Testis (tissue), 2 donors: ENCODE measurements at regions not wholly inside any gene's neighbourhood (a gene's known extent, or its start where the extent isn't known, plus 50 kb on each side); places are given as distances from the start of the nearest gene placed in this dataset.

ENCODE experiments used
- DNase-seq: peaks from one replicate; pipeline ENCODE4 v3.0.0-alpha.2; 2019
- H3K27ac ChIP-seq, 2 donors: fragments of 200-600 bp; sonication (generic); one replicate each; pipeline ENCODE4 v1.5.1; 2019
- H3K27me3 ChIP-seq: fragments of 200-600 bp; sonication (generic); one replicate; pipeline ENCODE4 v1.5.1; 2019
- H3K36me3 ChIP-seq: fragments of 200-600 bp; sonication (generic); one replicate; pipeline ENCODE4 v1.5.1; 2017; ENCODE audit warnings: low read depth; ENCODE audit errors: missing control alignments
- H3K4me1 ChIP-seq: fragments of 200-600 bp; sonication (generic); one replicate; pipeline ENCODE4 v1.5.1; 2019
- H3K4me3 ChIP-seq, 2 donors: fragments of 200-600 bp; sonication (generic); one replicate each; pipeline ENCODE4 v1.5.1; 2017 to 2019
- H3K9me3 ChIP-seq: fragments of 200-600 bp; sonication (generic); one replicate; pipeline ENCODE4 v1.5.1; 2017
- POLR2A ChIP-seq: fragments of 450-650 bp; IDR thresholded peaks from one replicate; pipeline ENCODE4 v1.6.1; 2017; ENCODE audit warnings: antibody characterized with exemption, mild to moderate bottlenecking, moderate library complexity
- WGBS, 2 donors: methylation state at CpG; one replicate each; pipeline ENCODE4 v1.1.5; 2018; 5-methylcytosine and 5-hydroxymethylcytosine counted together
- intact Hi-C: fragments of 100-400 bp; cut with DNase I; formaldehyde crosslinking; loops from one replicate; pipeline ENCODE4 v1.15.1; 2023; ENCODE audit warnings: low total_unique reads
- TF ChIP-seq, protein P1 (sequence below), 3 experiments: fragments of 450-650 bp in 2 of 3; fragments of 200-600 bp in 1 of 3; sonication (generic) in 1 of 3; IDR thresholded peaks; one replicate each; pipeline ENCODE4 v1.5.1; 2016 to 2019; ENCODE audit warnings: antibody characterized with exemption in 3 of 3, mild to moderate bottlenecking in 2 of 3, moderate library complexity in 1 of 3

DNA sequence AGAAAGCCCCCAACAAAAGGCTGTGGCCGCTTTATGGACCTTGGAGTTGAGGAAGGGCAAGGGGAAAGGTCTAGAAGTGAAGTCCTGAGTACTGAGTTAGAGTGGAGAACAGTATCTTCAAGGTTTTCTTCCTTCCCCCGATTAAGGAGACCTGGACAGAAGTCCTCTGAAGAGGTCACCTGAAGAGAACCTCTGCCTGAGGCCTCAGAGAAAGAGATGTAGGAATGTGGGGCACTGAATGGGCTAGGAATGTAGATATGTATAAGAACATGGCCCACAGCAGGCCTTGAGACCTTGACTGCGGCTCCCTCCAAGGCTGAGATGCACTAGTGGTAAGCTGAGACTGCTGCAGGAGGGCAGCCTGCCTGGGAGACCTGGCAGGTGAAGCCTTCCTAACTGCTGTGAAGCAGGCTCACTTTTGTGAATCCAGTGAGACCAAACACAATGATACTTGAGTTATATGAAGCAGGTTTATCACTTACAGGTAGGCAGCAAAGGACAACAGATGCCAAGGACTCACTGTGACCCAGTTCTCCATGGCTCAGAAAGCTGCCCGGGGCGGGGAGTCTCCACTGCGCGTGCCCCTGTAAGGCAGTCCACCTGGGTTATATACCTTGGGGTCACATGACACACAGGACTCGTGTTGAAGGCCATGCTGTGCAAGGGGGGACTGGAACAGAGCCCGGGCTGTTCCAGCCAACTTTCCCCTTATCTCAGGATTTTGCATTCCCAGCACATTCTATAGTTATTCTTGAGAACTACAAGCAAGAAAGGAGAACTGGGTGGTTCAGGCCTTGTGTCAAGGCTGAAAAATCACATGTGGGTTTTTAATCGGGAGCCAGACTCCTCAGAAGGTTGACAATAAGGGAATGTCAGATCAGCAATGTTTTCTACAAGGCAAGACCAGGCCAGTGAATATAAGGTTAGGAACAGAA, 78.8 kb upstream of the PPM1J start:
- TF ChIP-seq, protein P1, sequence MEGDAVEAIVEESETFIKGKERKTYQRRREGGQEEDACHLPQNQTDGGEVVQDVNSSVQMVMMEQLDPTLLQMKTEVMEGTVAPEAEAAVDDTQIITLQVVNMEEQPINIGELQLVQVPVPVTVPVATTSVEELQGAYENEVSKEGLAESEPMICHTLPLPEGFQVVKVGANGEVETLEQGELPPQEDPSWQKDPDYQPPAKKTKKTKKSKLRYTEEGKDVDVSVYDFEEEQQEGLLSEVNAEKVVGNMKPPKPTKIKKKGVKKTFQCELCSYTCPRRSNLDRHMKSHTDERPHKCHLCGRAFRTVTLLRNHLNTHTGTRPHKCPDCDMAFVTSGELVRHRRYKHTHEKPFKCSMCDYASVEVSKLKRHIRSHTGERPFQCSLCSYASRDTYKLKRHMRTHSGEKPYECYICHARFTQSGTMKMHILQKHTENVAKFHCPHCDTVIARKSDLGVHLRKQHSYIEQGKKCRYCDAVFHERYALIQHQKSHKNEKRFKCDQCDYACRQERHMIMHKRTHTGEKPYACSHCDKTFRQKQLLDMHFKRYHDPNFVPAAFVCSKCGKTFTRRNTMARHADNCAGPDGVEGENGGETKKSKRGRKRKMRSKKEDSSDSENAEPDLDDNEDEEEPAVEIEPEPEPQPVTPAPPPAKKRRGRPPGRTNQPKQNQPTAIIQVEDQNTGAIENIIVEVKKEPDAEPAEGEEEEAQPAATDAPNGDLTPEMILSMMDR (IDR thresholded peaks at IDR 0.05) = no peak
- TF ChIP-seq POLR2A = no peak
- Histone ChIP-seq H3K4me3 (no peak overlapping the region), H3K27me3 (no peaks in the 10 kb centered on the region), H3K9me3 (no peaks in the 10 kb centered on the region), H3K4me1 (peaks cover 15% of the 10 kb centered on the region), H3K27ac (no peak overlapping the region), H3K36me3 (no peaks in the 10 kb centered on the region)
- peak; percentile 25 for DNase-seq
- 65 to 73% methylated on average over 10 of the region's 10 CpGs for WGBS, 2 donors
- intact Hi-C loops = no loop called here

DNA sequence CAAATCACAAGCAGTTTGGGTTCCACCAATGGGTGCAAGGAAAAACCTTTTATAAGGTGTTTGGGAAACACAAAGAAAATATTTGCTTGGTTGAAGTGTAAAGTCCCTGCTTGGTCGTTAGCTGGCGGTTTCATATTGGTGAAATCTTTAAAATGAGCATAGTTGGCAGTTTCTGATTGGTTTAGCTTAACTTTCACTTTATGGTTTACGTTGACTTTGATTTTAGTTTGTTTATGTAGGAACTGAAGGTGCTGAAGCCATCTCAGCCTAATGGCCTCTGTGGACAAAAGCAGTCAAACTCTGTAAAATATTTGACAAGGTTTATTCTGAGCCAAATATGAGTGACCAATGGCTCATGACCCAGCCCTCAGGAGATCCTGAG, 76.6 kb upstream of the PPM1J start:
- Histone ChIP-seq H3K4me3 (no peak overlapping the region), H3K27ac (no peak overlapping the region), H3K36me3 (no peaks in the 10 kb centered on the region), H3K4me1 (peaks cover 15% of the 10 kb centered on the region), H3K27me3 (no peaks in the 10 kb centered on the region), H3K9me3 (no peaks in the 10 kb centered on the region)
- DNase-seq = no peak
- intact Hi-C loops = no loop called here
- 86 to 87% methylated on average over 3 of the region's 3 CpGs for WGBS, 2 donors
- TF ChIP-seq, protein P1 (IDR thresholded peaks at IDR 0.05) = no peak
- TF ChIP-seq POLR2A = no peak

DNA sequence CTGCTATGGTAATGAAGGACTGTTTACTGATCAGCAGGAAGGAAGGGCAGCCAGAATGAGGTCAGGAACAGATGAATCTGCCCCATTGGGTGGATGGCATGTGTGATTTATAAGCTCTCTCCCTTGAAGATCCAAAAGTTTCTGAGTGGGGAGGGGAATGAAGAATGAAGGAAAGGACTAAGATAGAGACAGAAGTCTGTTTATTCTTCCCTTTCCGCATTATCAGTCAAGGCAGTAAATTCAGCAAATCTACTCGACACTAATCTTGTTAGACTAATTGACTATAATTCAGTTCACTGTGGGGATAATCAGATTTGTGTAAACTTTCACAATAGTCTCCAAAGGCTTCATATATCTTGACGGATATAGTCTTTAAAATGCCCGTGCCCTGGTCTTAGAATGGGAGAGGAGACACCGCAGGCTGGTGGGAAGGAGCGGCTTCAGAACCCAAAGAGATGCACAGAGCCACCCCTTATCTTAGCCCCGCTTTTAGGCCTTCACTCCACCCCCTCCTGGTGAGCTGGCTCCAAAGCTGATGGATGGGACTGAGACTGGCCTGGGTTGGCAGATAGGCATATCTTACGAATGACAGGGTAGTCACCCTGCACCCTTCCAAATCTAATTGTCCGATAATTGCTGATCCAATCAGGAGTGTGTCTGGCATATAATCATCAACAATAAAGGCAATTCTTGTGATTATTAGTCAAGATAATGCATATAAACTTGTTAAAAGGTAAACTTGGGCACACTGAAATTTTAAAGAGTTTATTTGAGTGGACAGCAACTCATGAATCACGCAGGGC, 76.0 kb upstream of the PPM1J start:
- no peak for TF ChIP-seq POLR2A
- TF ChIP-seq, protein P1 (IDR thresholded peaks at IDR 0.05) = no peak
- no peak for DNase-seq
- Histone ChIP-seq H3K4me3 (no peak overlapping the region), H3K27me3 (no peaks in the 10 kb centered on the region), H3K9me3 (no peaks in the 10 kb centered on the region), H3K36me3 (no peaks in the 10 kb centered on the region), H3K27ac (no peak overlapping the region), H3K4me1 (peaks cover 15% of the 10 kb centered on the region)
- 87 to 91% methylated on average over 10 of the region's 10 CpGs for WGBS, 2 donors
- intact Hi-C loops = no loop called here

DNA sequence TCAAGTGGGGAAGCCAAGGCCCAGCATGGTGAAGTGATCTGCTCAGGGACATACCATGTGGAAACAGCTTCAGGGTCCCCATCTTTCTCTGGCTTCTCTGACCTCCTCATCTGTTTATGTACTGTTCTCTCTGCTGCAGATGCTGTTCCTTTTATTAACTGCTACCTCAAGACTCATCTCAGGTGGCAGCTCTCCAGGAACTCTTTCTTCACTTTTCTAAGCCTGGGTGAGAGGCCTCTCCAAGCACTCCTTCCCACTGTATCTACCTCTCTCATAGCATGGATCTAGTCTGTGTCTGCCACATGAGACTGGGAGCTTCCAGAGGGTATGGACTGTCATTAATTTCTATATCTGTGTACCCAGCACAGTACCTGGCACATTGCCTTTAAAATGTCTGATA, 73.4 kb upstream of the PPM1J start:
- no peaks in the 10 kb centered on the region for H3K36me3 ChIP-seq
- H3K9me3 ChIP-seq = no peaks in the 10 kb centered on the region
- intact Hi-C loops = no loop called here
- H3K27ac ChIP-seq = no peak overlapping the region
- no peaks in the 10 kb centered on the region for H3K4me1 ChIP-seq
- H3K27me3 ChIP-seq = no peaks in the 10 kb centered on the region
- TF ChIP-seq POLR2A = no peak
- TF ChIP-seq, protein P1 (IDR thresholded peaks at IDR 0.05) = no peak
- no peak for DNase-seq
- H3K4me3 ChIP-seq = no peak overlapping the region
